ENCODE measurements at regions not wholly inside any gene's neighbourhood (a gene's known extent, or its start where the extent isn't known, plus 50 kb on each side); places are given as distances from the start of the nearest gene placed in this dataset.

- TF ChIP-seq CTCF (IDR thresholded peaks at IDR 0.05) (no peak), POLR2AphosphoS5 (IDR thresholded peaks at IDR 0.05) (no peak), EP300 (IDR thresholded peaks at IDR 0.05) (no peak), POLR2A (IDR thresholded peaks at IDR 0.05) (no peak)
These were observed 78.5 kb upstream of the ZSWIM6 start for GRCh38 chr5:61253547-61253946.
